Right kidney (tissue), 1 donor: ENCODE measurements at regions not wholly inside any gene's neighbourhood (a gene's known extent, or its start where the extent isn't known, plus 50 kb on each side); places are given as distances from the start of the nearest gene placed in this dataset.

ENCODE experiments used
- DNase-seq: peaks from one replicate; pipeline ENCODE4 v3.0.0-alpha.2; 2016

DNA sequence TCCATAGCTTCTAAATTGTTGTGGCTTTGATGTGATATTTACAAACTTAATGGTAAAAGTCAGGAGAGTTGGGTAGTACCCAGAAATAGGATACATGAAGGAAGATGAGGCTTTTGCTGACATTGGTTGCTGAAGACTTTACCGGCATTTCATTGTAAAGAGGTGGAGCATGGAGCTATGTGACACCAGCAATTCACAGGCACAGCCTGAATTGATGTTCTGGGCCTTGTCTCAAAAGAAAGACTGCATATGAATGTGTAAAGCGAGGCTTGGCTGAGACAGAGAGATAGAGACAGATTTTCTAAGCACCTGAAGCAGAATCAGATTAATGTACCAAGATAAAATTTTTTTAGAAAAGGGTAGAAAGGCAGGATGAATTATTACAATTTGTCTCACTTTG, 864.9 kb upstream of the ID2 start:
- no peak for DNase-seq

GRCh38 chr2:7819316-7819715, 862.5 kb upstream of the ID2 start:
- no peak for DNase-seq

DNA sequence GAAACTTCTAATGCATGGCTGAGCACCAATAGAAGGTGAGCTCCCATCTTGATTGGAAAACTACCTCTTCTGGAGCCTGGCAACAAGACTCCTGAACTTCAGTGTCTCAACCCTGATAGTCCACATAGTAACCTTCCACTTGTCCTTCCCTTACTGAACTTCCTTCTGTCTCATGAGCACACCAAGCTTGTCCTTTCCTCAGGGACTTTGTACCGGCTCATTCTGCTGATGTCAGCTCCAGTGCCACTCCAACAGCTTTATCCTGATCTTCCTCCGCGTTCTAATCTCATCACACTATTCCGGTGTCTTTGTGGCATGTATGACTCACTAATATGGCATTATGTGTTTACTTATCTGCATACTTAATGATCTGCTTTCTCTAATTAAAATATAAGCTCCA, 862.0 kb upstream of the ID2 start:
- DNase-seq: no peak

DNA sequence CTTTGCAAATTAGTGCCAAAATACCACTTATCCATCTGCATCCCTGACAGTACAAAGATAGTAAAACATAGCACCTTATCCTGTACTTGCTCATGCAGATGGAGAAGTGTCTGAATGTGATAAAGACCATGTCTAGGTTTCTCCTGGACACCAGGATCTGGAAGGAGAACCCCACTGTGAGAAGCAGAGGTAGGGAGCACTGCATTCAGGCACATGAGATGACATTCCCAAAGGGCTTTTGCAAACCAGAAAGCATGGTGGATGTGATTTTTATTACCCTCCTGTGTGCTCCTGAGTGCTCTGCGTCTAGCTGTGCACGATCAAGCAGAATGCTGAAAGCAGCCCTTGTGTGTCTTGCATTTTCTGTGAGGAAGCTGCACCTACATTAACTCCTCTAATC, 857.6 kb upstream of the ID2 start:
- DNase-seq: no peak

- DNase-seq: no peak
These were observed 856.1 kb upstream of the ID2 start for GRCh38 chr2:7825591-7826312.

DNA sequence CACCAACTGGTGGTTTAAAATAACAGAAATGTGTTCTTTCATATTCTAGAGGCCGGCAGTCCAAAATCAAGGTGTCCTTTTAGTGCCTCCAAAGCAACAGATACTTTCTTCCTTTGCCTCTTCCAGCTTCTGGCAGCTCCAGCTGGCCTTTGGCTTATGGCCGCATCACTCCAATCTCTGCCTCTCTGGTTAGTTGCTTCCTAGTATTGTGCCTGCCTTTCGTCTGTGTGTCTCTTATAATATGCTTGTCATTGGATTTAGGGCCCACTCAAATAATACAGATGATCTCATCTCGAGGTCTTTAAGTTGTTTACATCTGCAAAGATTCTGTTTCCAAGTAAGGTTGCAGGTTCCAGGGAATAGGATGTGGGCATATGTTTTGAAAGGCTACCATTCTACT, 855.2 kb upstream of the ID2 start:
- no peak for DNase-seq

- no peak for DNase-seq
These were observed 852.6 kb upstream of the ID2 start for GRCh38 chr2:7829241-7829640.

DNA sequence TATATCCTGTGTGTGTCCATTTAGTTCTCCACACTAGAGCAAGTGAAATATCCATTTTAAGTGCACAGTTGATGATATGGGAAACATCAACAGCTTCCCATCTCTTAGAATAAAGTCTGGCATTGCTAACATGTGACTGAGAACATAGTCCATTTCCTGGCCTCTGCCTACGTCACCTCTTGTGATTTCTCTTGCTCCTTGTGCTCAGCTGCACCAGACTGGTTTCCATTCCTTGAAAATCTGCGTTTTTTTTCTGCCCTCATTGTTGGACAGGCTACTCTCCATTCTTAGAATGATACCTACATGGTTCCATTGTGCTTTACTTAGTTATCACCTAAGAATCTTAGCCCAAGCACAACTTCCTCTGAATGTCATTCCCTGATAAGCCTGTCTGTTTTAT, 851.2 kb upstream of the ID2 start:
- no peak for DNase-seq

GRCh38 chr2:7835151-7835550, 846.7 kb upstream of the ID2 start:
- DNase-seq: no peak

GRCh38 chr2:7835693-7836680, 845.9 kb upstream of the ID2 start:
- DNase-seq: peak; percentile 10

- DNase-seq: no peak
These were observed 844.6 kb upstream of the ID2 start for GRCh38 chr2:7837237-7837760.

- no peak for DNase-seq
These were observed 843.2 kb upstream of the ID2 start for GRCh38 chr2:7838669-7839068.

DNA sequence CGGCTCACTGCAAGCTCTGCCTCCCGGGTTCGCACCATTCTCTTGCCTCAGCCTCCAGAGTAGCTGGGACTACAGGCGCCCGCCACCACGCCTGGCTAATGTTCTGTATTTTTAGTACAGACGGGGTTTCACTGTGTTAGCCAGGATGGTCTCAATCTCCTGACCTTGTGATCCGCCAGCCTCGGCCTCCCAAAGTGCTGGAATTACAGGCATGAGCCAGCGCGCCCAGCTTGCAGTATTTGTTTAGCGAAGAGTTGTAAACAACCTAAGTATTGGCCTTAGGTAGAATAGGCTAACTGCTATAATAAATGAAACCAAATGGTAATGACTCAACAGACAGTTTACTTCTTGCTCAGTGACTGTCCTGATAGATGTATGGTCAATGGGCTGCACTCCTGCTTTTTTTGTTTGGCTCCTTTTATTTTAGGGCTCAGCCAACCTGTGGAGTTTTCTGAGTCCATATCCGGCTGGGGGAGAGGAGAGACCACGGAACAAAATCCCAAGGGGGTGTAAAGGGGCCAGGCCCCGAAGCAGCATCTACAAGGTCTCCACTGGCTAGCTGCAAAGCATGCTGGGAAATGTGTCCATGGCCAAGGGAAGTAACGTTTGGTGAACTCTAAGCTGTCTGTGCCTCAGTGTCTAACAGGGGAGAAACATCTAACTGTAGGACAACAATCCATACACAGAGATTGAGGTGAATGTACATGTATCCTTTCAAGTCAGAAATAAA, 841.0 kb upstream of the ID2 start:
- no peak for DNase-seq

DNA sequence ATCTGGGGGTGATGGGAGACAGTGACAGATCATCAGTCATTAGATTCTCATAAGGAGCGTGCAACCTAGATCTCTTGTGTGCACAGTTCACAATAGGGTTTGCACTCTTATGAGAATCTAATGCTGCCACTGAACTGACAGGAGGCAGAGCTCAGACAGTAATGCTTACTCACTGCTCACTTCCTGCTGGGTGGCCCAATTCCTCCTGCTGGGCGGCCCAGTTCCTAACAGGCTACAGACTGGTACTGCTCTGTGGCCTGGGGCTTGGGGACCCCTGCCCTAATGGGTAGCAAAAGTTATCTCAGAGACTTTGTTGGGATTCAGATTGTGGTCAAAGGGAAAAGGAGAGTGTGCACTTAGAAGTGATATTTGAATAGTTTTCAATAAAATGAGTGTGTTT, 840.1 kb upstream of the ID2 start:
- no peak for DNase-seq

GRCh38 chr2:7844414-7844965, 837.4 kb upstream of the ID2 start:
- no peak for DNase-seq

DNA sequence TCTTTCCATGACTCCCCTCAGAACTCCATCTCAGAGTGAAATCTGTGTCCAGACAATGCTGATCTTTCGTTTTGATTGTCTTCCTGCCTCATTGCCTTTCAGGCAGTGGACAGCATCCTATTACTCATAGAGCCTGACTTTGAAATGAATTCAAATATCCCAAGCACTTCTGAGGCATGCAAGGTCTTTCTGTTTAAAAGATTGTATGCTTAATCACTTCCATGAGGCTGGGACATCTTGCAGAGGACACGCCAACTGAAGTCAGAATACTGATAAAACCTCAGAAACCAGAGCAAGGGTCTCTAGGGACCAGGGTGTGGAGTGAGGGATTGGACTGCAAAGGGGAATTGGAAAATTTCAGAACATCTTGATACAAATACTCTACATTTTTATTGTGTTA, 836.5 kb upstream of the ID2 start:
- DNase-seq: no peak

DNA sequence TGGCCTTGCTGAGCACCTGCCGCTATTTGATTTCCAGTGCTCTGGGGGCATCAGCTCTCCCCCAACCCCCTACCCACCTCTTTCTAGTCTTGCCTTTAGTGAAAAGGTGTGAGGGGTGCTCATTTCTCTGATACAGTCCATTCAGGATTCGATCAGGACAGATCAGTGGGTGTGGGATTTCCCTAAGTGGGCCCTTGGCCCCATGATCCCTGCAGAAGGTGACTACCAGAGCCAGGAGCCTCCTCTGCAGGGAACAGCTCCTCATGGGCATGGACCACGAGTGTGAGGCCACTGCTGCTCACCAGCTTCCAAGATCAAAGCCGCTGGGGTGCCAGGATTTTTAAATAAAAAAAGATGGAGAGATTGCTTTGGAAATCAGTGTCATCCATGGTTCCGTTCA, 835.2 kb upstream of the ID2 start:
- no peak for DNase-seq

- no peak for DNase-seq
These were observed 834.5 kb upstream of the ID2 start for GRCh38 chr2:7847321-7847720.

DNA sequence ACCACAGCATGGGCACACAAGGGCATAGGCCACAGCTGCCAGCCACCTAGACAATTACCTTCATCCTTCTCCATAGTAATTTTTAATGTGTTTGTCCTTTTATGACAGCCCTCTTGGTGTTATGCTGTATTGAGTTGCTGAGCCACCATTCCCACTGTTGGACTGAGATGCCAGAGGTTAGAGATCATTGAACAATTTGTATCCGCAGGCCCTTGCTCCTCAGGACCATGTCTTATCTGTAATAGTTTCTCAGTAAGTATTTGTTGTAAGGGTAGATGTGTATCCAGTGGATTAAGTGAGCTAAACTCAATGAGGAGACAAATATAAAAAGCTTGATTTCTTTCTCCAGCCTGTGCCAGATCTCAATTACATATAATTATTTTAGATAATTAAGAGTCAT, 832.8 kb upstream of the ID2 start:
- no peak for DNase-seq

- no peak for DNase-seq
These were observed 832.3 kb upstream of the ID2 start for GRCh38 chr2:7849531-7849930.

- no peak for DNase-seq
These were observed 829.3 kb upstream of the ID2 start for GRCh38 chr2:7852546-7852945.

DNA sequence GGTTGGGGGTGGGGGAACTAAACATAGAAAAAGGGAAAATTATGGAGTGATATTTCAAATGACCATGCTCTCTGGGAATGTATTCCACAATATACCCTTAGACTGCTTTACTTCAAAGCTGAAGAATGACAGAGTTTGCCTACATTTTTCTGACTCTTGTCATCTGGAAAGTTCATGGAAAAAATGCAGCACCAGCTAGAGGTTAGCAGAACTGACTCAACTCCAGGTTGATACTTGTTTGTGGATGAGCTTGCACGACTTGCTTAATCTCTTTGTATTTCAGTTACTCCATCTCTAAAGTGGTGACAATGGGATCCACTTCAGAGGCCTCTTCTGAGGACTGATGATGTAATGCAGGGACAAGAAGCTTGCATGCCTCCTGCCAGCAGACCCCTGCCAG, 824.0 kb upstream of the ID2 start:
- no peak for DNase-seq

DNA sequence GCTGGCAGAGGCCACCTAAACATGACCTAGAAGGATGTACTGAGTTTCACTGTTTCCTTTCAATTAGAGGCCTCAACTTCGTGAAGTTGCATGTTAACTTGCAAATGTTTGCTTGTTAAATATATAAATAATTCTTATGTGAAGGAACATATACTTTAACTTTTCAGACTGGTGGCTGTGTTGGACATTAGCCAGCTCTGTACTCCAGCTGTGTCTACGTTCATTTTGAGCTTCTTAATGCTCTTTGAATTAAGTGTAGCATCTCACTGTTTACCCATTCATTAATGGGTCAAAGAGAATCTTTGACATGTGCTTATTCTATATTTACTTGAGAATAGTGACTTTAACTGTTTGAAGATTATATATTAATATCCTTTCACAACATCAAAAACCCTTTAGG, 823.2 kb upstream of the ID2 start:
- no peak for DNase-seq
